K562 (cell line): ENCODE measurements at regions not wholly inside any gene's neighbourhood (a gene's known extent, or its start where the extent isn't known, plus 50 kb on each side); places are given as distances from the start of the nearest gene placed in this dataset.

Source experiments
- CBFA2T2 ChIP-seq: fragments of 450-650 bp; conservative IDR thresholded peaks from 2 replicates; pipeline ENCODE4 v1.6.1; 2017; ENCODE audit warnings: mild to moderate bottlenecking
- CBX1 ChIP-seq: sonication (generic); IDR thresholded peaks from 2 replicates; pipeline ENCODE4 v1.6.1; 2016; ENCODE audit warnings: antibody characterized with exemption, low read depth, mild to moderate bottlenecking
- CCAR2 ChIP-seq: fragments of 200-400 bp; formaldehyde crosslinking; IDR thresholded peaks from 2 replicates; pipeline ENCODE4 v1.6.1; 2017; ENCODE audit warnings: mild to moderate bottlenecking, low read depth, low read length
- ELF2 ChIP-seq: fragments of 250-450 bp; sonication (Bioruptor Pico); IDR thresholded peaks from 2 replicates; pipeline ENCODE4 v1.5.0; 2021; ENCODE audit warnings: mild to moderate bottlenecking
- ETS2 ChIP-seq: IDR thresholded peaks from 2 replicates; pipeline ENCODE4 v1.6.1; 2016; ENCODE audit warnings: borderline replicate concordance, missing genetic modification characterization, mild to moderate bottlenecking, moderate library complexity, missing compliant biosample characterization; ENCODE audit not compliant: poor library complexity, severe bottlenecking
- FOXK1 ChIP-seq: sonication (generic); formaldehyde crosslinking; IDR thresholded peaks from 2 replicates; pipeline ENCODE4 v1.8.0; 2022; ENCODE audit warnings: missing genetic modification reagents, mild to moderate bottlenecking, borderline replicate concordance
- HNRNPLL ChIP-seq: fragments of 200-400 bp; formaldehyde crosslinking; IDR thresholded peaks from 2 replicates; pipeline ENCODE4 v1.6.1; 2017; ENCODE audit warnings: low read length, low read depth, mild to moderate bottlenecking; ENCODE audit not compliant: poor library complexity, severe bottlenecking
- MAFF ChIP-seq: IDR thresholded peaks from 2 replicates; pipeline ENCODE4 v1.6.1; 2012; ENCODE audit warnings: low read length, improper control_type of control experiment
- NCOA2 ChIP-seq, 2 experiments: fragments of 450-650 bp; IDR thresholded peaks; 2 replicates each; pipeline ENCODE4 v1.6.1; 2018; ENCODE audit warnings: mild to moderate bottlenecking in 2 of 2, moderate library complexity in 1 of 2; ENCODE audit not compliant: partially characterized antibody in 2 of 2
- NRF1 ChIP-seq, 2 experiments: fragments of 450-650 bp; IDR thresholded peaks in 1 of 2; conservative IDR thresholded peaks in 1 of 2; 2 replicates each; pipeline ENCODE4 v1.6.1; 2014; ENCODE audit warnings: mild to moderate bottlenecking in 2 of 2
- SMAD3 ChIP-seq: fragments of 450-650 bp; formaldehyde crosslinking; conservative IDR thresholded peaks from 2 replicates; pipeline ENCODE4 v1.4.0; 2020; ENCODE audit warnings: mild to moderate bottlenecking
- SPI1 ChIP-seq: IDR thresholded peaks from 2 replicates; pipeline ENCODE4 v1.6.1; 2011; ENCODE audit warnings: low read depth, low read length, control low read depth, borderline replicate concordance
- SRF ChIP-seq, 2 experiments: fragments of 250-450, 450-650 bp in 1 of 2; sonication (Bioruptor Pico) in 1 of 2; sonication (generic) in 1 of 2; formaldehyde crosslinking; IDR thresholded peaks; 2 replicates each; pipeline versions ENCODE4 v1.5.0 to v1.5.1; 2020 to 2022; ENCODE audit warnings: mild to moderate bottlenecking in 1 of 2, missing genetic modification reagents in 1 of 2
- TF ChIP-seq, protein P1 (sequence below): fragments of 450-650 bp; IDR thresholded peaks from 2 replicates; pipeline ENCODE4 v1.6.1; 2016; ENCODE audit warnings: mild to moderate bottlenecking, moderate library complexity

DNA sequence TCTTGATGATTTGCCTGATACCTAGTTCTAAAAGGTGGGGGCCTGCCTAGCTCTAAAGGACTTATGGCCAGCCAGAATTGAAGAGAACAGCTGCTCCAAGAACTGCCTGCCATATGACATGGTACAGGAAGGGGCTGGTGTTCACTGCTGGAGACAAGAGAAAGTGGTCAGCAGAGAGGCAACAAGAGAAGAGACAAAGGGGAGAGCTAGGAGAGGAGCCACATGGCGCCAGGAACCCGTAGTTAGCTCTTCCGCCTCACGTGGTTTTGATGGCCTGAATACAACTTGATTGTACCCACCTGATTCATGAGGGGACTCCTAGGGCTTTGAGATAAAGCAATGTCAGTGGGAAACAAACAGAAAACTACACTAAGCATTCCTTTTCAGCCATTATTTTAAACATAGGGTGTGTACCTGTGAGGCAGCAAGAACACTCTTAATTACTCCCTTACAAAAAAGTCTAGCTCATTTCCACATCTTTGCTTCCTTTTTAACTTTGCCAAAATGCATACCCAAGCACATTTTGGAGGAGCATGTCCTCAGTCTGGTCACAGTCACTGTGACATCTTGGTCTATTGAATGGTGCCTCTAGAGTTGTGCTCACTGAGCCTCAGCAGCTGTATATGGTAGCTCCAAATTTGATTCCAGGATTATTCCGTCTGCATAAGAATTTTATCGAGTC is 71.6 kb downstream of the CCDC71L start (continued):
- TF ChIP-seq, protein P1, sequence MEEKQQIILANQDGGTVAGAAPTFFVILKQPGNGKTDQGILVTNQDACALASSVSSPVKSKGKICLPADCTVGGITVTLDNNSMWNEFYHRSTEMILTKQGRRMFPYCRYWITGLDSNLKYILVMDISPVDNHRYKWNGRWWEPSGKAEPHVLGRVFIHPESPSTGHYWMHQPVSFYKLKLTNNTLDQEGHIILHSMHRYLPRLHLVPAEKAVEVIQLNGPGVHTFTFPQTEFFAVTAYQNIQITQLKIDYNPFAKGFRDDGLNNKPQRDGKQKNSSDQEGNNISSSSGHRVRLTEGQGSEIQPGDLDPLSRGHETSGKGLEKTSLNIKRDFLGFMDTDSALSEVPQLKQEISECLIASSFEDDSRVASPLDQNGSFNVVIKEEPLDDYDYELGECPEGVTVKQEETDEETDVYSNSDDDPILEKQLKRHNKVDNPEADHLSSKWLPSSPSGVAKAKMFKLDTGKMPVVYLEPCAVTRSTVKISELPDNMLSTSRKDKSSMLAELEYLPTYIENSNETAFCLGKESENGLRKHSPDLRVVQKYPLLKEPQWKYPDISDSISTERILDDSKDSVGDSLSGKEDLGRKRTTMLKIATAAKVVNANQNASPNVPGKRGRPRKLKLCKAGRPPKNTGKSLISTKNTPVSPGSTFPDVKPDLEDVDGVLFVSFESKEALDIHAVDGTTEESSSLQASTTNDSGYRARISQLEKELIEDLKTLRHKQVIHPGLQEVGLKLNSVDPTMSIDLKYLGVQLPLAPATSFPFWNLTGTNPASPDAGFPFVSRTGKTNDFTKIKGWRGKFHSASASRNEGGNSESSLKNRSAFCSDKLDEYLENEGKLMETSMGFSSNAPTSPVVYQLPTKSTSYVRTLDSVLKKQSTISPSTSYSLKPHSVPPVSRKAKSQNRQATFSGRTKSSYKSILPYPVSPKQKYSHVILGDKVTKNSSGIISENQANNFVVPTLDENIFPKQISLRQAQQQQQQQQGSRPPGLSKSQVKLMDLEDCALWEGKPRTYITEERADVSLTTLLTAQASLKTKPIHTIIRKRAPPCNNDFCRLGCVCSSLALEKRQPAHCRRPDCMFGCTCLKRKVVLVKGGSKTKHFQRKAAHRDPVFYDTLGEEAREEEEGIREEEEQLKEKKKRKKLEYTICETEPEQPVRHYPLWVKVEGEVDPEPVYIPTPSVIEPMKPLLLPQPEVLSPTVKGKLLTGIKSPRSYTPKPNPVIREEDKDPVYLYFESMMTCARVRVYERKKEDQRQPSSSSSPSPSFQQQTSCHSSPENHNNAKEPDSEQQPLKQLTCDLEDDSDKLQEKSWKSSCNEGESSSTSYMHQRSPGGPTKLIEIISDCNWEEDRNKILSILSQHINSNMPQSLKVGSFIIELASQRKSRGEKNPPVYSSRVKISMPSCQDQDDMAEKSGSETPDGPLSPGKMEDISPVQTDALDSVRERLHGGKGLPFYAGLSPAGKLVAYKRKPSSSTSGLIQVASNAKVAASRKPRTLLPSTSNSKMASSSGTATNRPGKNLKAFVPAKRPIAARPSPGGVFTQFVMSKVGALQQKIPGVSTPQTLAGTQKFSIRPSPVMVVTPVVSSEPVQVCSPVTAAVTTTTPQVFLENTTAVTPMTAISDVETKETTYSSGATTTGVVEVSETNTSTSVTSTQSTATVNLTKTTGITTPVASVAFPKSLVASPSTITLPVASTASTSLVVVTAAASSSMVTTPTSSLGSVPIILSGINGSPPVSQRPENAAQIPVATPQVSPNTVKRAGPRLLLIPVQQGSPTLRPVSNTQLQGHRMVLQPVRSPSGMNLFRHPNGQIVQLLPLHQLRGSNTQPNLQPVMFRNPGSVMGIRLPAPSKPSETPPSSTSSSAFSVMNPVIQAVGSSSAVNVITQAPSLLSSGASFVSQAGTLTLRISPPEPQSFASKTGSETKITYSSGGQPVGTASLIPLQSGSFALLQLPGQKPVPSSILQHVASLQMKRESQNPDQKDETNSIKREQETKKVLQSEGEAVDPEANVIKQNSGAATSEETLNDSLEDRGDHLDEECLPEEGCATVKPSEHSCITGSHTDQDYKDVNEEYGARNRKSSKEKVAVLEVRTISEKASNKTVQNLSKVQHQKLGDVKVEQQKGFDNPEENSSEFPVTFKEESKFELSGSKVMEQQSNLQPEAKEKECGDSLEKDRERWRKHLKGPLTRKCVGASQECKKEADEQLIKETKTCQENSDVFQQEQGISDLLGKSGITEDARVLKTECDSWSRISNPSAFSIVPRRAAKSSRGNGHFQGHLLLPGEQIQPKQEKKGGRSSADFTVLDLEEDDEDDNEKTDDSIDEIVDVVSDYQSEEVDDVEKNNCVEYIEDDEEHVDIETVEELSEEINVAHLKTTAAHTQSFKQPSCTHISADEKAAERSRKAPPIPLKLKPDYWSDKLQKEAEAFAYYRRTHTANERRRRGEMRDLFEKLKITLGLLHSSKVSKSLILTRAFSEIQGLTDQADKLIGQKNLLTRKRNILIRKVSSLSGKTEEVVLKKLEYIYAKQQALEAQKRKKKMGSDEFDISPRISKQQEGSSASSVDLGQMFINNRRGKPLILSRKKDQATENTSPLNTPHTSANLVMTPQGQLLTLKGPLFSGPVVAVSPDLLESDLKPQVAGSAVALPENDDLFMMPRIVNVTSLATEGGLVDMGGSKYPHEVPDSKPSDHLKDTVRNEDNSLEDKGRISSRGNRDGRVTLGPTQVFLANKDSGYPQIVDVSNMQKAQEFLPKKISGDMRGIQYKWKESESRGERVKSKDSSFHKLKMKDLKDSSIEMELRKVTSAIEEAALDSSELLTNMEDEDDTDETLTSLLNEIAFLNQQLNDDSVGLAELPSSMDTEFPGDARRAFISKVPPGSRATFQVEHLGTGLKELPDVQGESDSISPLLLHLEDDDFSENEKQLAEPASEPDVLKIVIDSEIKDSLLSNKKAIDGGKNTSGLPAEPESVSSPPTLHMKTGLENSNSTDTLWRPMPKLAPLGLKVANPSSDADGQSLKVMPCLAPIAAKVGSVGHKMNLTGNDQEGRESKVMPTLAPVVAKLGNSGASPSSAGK = peak; percentile 46
- TF ChIP-seq CBFA2T2 (no peak), NRF1 (conservative IDR thresholded peaks at IDR 0.05 in 1 of 2, IDR thresholded peaks at IDR 0.05 in 1 of 2) (0 out of 4 replicates have a peak, but pooled peaks of 1 of the 2 experiments have one; percentile 1), SPI1 (no peak), ELF2 (CRISPR knock-in tag) (peak; percentile 55; the same call in 1 of the 2 replicates), ETS2 (tag) (no peak), HNRNPLL (no peak), NCOA2 (IDR thresholded peaks at IDR 0.05; ENCODE audit: partially characterized antibody in 2 of 2) (no peak), SRF (CRISPR knock-in tag; IDR thresholded peaks at IDR 0.05) (no peak), SMAD3 (no peak), FOXK1 (CRISPR knock-in tag) (no peak), MAFF (peak; percentile 56; the same call in 1 of the 2 replicates), CBX1 (no peak), CCAR2 (no peak)
